GM12878 (cell line): ENCODE measurements at regions not wholly inside any gene's neighbourhood (a gene's known extent, or its start where the extent isn't known, plus 50 kb on each side); places are given as distances from the start of the nearest gene placed in this dataset.

Source experiments
- ATAC-seq: fragments of 200-7000 bp; cut with Tn5 transposase; 3 replicates; pipeline ENCODE4 v1.9.1; 2020; ENCODE audit warnings: mild to moderate bottlenecking, moderate library complexity
- BruUV-seq: library from RNA; stranded (reverse); fragments of 400-500 nt; replicated peaks from 2 replicates; lab custom pipeline; 2021; lab: Mats Ljungman, UMichigan
- CTCF ChIA-PET: fragments of 300-600 bp; sonication (Branson Sonifier 250); formaldehyde crosslinking; extraction: SDS; loops from one replicate; lab custom pipeline; 2021; ENCODE audit warnings: inconsistent platforms; lab: Yijun Ruan, JAX
- POLR2A ChIA-PET: fragments of 350-600 bp; formaldehyde crosslinking; extraction: SDS; loops from one replicate; lab custom pipeline; 2021; ENCODE audit warnings: inconsistent platforms; lab: Charles Lee
- RAD21 ChIA-PET: fragments of 300-600 bp; sonication (Branson Sonifier 250); formaldehyde crosslinking; loops from one replicate; lab custom pipeline; 2023; ENCODE audit warnings: antibody characterized with exemption; ENCODE audit not compliant: unreplicated experiment; lab: Charles Lee
- SMC1A ChIA-PET: fragments of 300-600 bp; sonication (Branson Sonifier 250); formaldehyde crosslinking; loops from one replicate; lab custom pipeline; 2023; ENCODE audit not compliant: unreplicated experiment, uncharacterized antibody; lab: Charles Lee
- DNase-seq: peaks from one replicate; pipeline ENCODE4 v3.0.0-alpha.2; 2011; ENCODE audit warnings: low read depth, low spot score
- FAIRE-seq: peaks from 3 replicates; lab custom pipeline; 2011; peaks lifted over from hg19 to GRCh38; lab: Jason Lieb, UNC
- H2AFZ ChIP-seq: 2 replicates; pipeline ENCODE4 v1.6.0; 2011; ENCODE audit warnings: low read depth, low read length, control low read depth; ENCODE audit not compliant: control insufficient read depth
- H3K27ac ChIP-seq: 2 replicates; pipeline ENCODE4 v1.5.1; 2011; ENCODE audit warnings: control low read depth; ENCODE audit not compliant: control insufficient read depth, insufficient read depth
- H3K27me3 ChIP-seq, 2 experiments: replicated peaks in 1 of 2; 2 replicates each; pipeline versions ENCODE4 v1.6.0 to v1.6.1; 2011; ENCODE audit warnings: low read length in 1 of 2; ENCODE audit not compliant: control insufficient read depth in 2 of 2, insufficient read depth in 2 of 2
- H3K36me3 ChIP-seq, 2 experiments: 2 replicates each; pipeline ENCODE4 v1.5.1; 2011; ENCODE audit warnings: low read length in 1 of 2; ENCODE audit not compliant: control insufficient read depth in 2 of 2, insufficient read depth in 2 of 2
- H3K4me1 ChIP-seq: 2 replicates; pipeline ENCODE4 v1.6.1; 2011; ENCODE audit warnings: mild to moderate bottlenecking, low read length, moderate library complexity, mixed read lengths; ENCODE audit not compliant: control insufficient read depth, insufficient read depth
- H3K4me2 ChIP-seq: 2 replicates; pipeline ENCODE4 v1.6.0; 2011; ENCODE audit warnings: control low read depth; ENCODE audit not compliant: control insufficient read depth, insufficient read depth
- H3K4me3 ChIP-seq: fragments of 200-600 bp; sonication (generic); 2 replicates; pipeline ENCODE4 v1.5.1; 2016
- H3K79me2 ChIP-seq: 2 replicates; pipeline ENCODE4 v1.6.0; 2011; ENCODE audit warnings: low read length; ENCODE audit not compliant: control insufficient read depth, insufficient read depth
- H3K9ac ChIP-seq: 2 replicates; pipeline ENCODE4 v1.8.0; 2011; ENCODE audit warnings: low read length, control low read depth, mixed read lengths; ENCODE audit not compliant: control insufficient read depth, insufficient read depth
- H3K9me3 ChIP-seq: replicated peaks from 3 replicates; pipeline ENCODE4 v1.5.1; 2011; ENCODE audit warnings: mild to moderate bottlenecking, low read length; ENCODE audit not compliant: control insufficient read depth, insufficient read depth
- H4K20me1 ChIP-seq: 2 replicates; pipeline ENCODE4 v1.6.0; 2011; ENCODE audit not compliant: control insufficient read depth, insufficient read depth
- E2F4 ChIP-seq: IDR thresholded peaks from 2 replicates; pipeline ENCODE4 v1.6.1; 2012; ENCODE audit warnings: low read depth, low read length, improper control_type of control experiment
- EGR1 ChIP-seq, 2 experiments: IDR thresholded peaks; 1 replicate in 1 of 2; 2 replicates in 1 of 2; pipeline ENCODE4 v1.6.1; 2011 to 2012; ENCODE audit warnings: low read depth in 2 of 2, low read length in 2 of 2, borderline replicate concordance in 1 of 2, mild to moderate bottlenecking in 1 of 2, moderate library complexity in 1 of 2
- ELK1 ChIP-seq: IDR thresholded peaks from 2 replicates; pipeline ENCODE4 v1.6.1; 2012; ENCODE audit warnings: low read depth, low read length, improper control_type of control experiment
- HCFC1 ChIP-seq: fragments of 150-350 bp; IDR thresholded peaks from 2 replicates; pipeline ENCODE4 v1.6.1; 2014; ENCODE audit warnings: low read length
- IKZF1 ChIP-seq: fragments of 450-650 bp; conservative IDR thresholded peaks from 2 replicates; pipeline ENCODE4 v1.6.1; 2017; ENCODE audit warnings: antibody characterized with exemption, mild to moderate bottlenecking
- MEF2A ChIP-seq: IDR thresholded peaks from 2 replicates; pipeline ENCODE4 v1.6.1; 2011; ENCODE audit warnings: low read depth, mild to moderate bottlenecking, low read length, moderate library complexity; ENCODE audit not compliant: insufficient read depth
- NBN ChIP-seq: fragments of 450-650 bp; IDR thresholded peaks from 2 replicates; pipeline ENCODE4 v1.6.1; 2016
- ZBED1 ChIP-seq: IDR thresholded peaks from 2 replicates; pipeline ENCODE4 v1.6.1; 2016; ENCODE audit warnings: borderline replicate concordance
- WGBS: methylation state at CpG from one replicate; pipeline ENCODE4 v1.1.6; 2016; ENCODE audit warnings: low lambda C conversion rate; ENCODE audit not compliant: insufficient replicate concordance, insufficient coverage; ENCODE audit errors: missing lambda C conversion rate; 5-methylcytosine and 5-hydroxymethylcytosine counted together
- in situ Hi-C: fragments of 300-500 bp; cut with MboI; formaldehyde crosslinking; loops from 9 replicates; pipeline ENCODE4 v1.14.3; 2018; ENCODE audit warnings: mixed read lengths
- intact Hi-C: fragments of 100-400 bp; cut with micrococcal nuclease; formaldehyde crosslinking; loops from one replicate; pipeline ENCODE4 v1.14.2; 2022; ENCODE audit not compliant: unreplicated experiment
- TF ChIP-seq, protein P1 (sequence below): fragments of 450-650 bp; IDR thresholded peaks from 2 replicates; pipeline ENCODE4 v1.6.1; 2017; ENCODE audit warnings: mild to moderate bottlenecking

- H3K27ac ChIP-seq, result no peak overlapping the region
- FAIRE-seq, result no peak
- H3K79me2 ChIP-seq, result no peaks in the 10 kb centered on the region
- in situ Hi-C loops (no loop called here), intact Hi-C loops (loop anchor here (5.0 to 10.0 kb wide), 4 partner anchors 99 to 321 kb away; no protein-coding TSS in a partner anchor)
- H3K4me2 ChIP-seq, result no peak overlapping the region
- no peak for TF ChIP-seq ZBED1
- 0 out of 2 replicates have a peak, but pooled peaks have one; percentile 11 for TF ChIP-seq IKZF1
- TF ChIP-seq, all 136 proteins: peak for 1
- WGBS, result 71% methylated on average over 6 of the region's 6 CpGs
- Histone ChIP-seq H3K9me3 (no peaks in the 10 kb centered on the region; the same call in 2 of the 3 replicates), H3K4me3 (no peak overlapping the region), H3K4me1 (peaks cover 27% of the 10 kb centered on the region), H3K27me3 (no peaks in the 10 kb centered on the region), H2AFZ (no peak overlapping the region), H3K9ac (no peak overlapping the region), H4K20me1 (no peaks in the 10 kb centered on the region), H3K36me3 (no peaks in the 10 kb centered on the region)
- ChIA-PET POLR2A (interaction anchor here (0.6 kb wide), 1 partner anchor 116 kb away, joined by 5 read pairs; no protein-coding TSS in a partner anchor), CTCF (interaction anchor here (1.4 to 3.4 kb wide), 6 partner anchors 130 to 326 kb away, joined by 4 to 18 read pairs (median 8); no protein-coding TSS in a partner anchor), SMC1A (interaction anchor here (1.3 to 2.6 kb wide), 5 partner anchors 11 to 325 kb away, joined by 3 to 14 read pairs (median 7); no protein-coding TSS in a partner anchor), RAD21 (interaction anchor here (1.0 to 2.6 kb wide), 5 partner anchors 108 to 221 kb away, joined by 3 to 9 read pairs (median 4); no protein-coding TSS in a partner anchor)
- no TSS peak for BruUV-seq
- no peak for ATAC-seq
- no peak for DNase-seq
Observed at GRCh38 chr6:6916598-6916997, 191.2 kb upstream of the RREB1 start.

- POLR2A ChIA-PET, result interaction anchor here (0.7 to 1.1 kb wide), 2 partner anchors 62 to 119 kb away, joined by 3 read pairs; no protein-coding TSS in a partner anchor
- Histone ChIP-seq H2AFZ (no peak overlapping the region), H3K27ac (peak overlapping the region; percentile 30; the same call in 1 of the 2 replicates), H4K20me1 (no peaks in the 10 kb centered on the region), H3K4me2 (peak overlapping the region; percentile 63), H3K79me2 (no peaks in the 10 kb centered on the region), H3K9ac (no peak overlapping the region), H3K4me3 (no peak overlapping the region), H3K36me3 (no peaks in the 10 kb centered on the region), H3K27me3 (no peaks in the 10 kb centered on the region), H3K4me1 (peaks cover 27% of the 10 kb centered on the region), H3K9me3 (no peaks in the 10 kb centered on the region; the same call in 2 of the 3 replicates)
- SMC1A ChIA-PET, result interaction anchor here (0.9 to 2.2 kb wide), 15 partner anchors 13 to 325 kb away, joined by 3 to 7 read pairs (median 4); no protein-coding TSS in a partner anchor
- ATAC-seq (peak; percentile 96), FAIRE-seq (peak; percentile 91), DNase-seq (peak; percentile 91)
- CTCF ChIA-PET, result interaction anchor here (0.6 to 1.7 kb wide), 3 partner anchors 77 to 125 kb away, joined by 3 to 5 read pairs (median 3); no protein-coding TSS in a partner anchor
- RAD21 ChIA-PET, result interaction anchor here (0.9 to 2.1 kb wide), 12 partner anchors 58 to 319 kb away, joined by 3 to 7 read pairs (median 4); no protein-coding TSS in a partner anchor
- intact Hi-C loops, result loop anchor here (1.0 to 10.0 kb wide), 7 partner anchors 101 to 330 kb away; partner anchors contain the start of gene LY86
- in situ Hi-C loops, result no loop called here
- no TSS peak for BruUV-seq
- 2% methylated on average over 12 of the region's 12 CpGs for WGBS
- TF ChIP-seq, protein P1, sequence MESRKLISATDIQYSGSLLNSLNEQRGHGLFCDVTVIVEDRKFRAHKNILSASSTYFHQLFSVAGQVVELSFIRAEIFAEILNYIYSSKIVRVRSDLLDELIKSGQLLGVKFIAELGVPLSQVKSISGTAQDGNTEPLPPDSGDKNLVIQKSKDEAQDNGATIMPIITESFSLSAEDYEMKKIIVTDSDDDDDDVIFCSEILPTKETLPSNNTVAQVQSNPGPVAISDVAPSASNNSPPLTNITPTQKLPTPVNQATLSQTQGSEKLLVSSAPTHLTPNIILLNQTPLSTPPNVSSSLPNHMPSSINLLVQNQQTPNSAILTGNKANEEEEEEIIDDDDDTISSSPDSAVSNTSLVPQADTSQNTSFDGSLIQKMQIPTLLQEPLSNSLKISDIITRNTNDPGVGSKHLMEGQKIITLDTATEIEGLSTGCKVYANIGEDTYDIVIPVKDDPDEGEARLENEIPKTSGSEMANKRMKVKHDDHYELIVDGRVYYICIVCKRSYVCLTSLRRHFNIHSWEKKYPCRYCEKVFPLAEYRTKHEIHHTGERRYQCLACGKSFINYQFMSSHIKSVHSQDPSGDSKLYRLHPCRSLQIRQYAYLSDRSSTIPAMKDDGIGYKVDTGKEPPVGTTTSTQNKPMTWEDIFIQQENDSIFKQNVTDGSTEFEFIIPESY, result peak; percentile 97
- TF ChIP-seq HCFC1 (no peak), EGR1 (IDR thresholded peaks at IDR 0.05; ENCODE audit: borderline replicate concordance in 1 of 2, low read depth in 2 of 2, low read length in 2 of 2) (peak in 1 of 2 experiments; percentile 93; a peak in 2 of 3 replicates), ELK1 (peak; percentile 46; the same call in 1 of the 2 replicates), NBN (peak; percentile 99), E2F4 (no peak), MEF2A (peak; percentile 87)
Observed at GRCh38 chr6:6918216-6918983, 189.4 kb upstream of the RREB1 start.
